ENCODE measurements at regions not wholly inside any gene's neighbourhood (a gene's known extent, or its start where the extent isn't known, plus 50 kb on each side); places are given as distances from the start of the nearest gene placed in this dataset.

GRCh38 chr3:31421314-31422048 lies 111.2 kb upstream of the STT3B start:
- no peak overlapping the region for H3K4me3 ChIP-seq
- intact Hi-C loops (cut with DNase I): no loop called here
- no peaks in the 10 kb centered on the region for H3K27me3 ChIP-seq (replicated peaks; ENCODE audit: insufficient read depth)
- H3K4me1 ChIP-seq (replicated peaks): no peaks in the 10 kb centered on the region
- WGBS: 90% methylated on average over 2 of the region's 2 CpGs
- no peak for TF ChIP-seq POLR2AphosphoS5 (IDR thresholded peaks at IDR 0.05)
- no peak for TF ChIP-seq POLR2A (IDR thresholded peaks at IDR 0.05)
- no peak for TF ChIP-seq CTCF (IDR thresholded peaks at IDR 0.05)
- H3K36me3 ChIP-seq: no peaks in the 10 kb centered on the region
- no peak for DNase-seq (ENCODE audit: low spot score)
- no peak overlapping the region for H3K27ac ChIP-seq
- no peaks in the 10 kb centered on the region for H3K9me3 ChIP-seq

DNA sequence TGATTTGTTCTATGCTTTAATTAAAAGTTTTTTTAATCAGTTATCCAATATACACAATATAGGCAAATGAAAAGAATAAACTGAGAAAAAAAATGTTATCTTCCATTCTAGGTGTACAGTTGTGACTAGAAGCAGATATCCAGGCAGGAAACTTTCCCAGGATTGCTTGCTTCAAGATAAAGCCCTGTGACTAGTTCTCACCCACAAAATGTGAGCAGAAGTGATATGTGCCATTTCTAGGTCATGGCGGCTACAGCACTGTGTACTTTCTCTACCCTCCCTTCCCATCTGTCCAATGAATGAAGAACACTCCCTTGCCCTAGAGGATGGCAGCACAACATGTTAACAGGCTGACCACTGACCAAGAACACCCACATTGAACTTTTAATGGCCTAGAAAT lies 110.5 kb upstream of the STT3B start:
- intact Hi-C loops (cut with DNase I): no loop called here
- H3K4me3 ChIP-seq: no peak overlapping the region

GRCh38 chr3:31423482-31423881 lies 109.2 kb upstream of the STT3B start:
- intact Hi-C loops (cut with DNase I): no loop called here

More for the DNA sequence above, 110.5 kb upstream of the STT3B start:
- 96% methylated on average over 1 of the region's 1 CpG for WGBS
- Histone ChIP-seq H3K36me3 (no peaks in the 10 kb centered on the region), H3K27ac (no peak overlapping the region), H3K27me3 (replicated peaks; ENCODE audit: insufficient read depth) (no peaks in the 10 kb centered on the region), H3K9me3 (no peaks in the 10 kb centered on the region), H3K4me1 (replicated peaks) (no peaks in the 10 kb centered on the region)
- DNase-seq (ENCODE audit: low spot score): no peak
- TF ChIP-seq CTCF (IDR thresholded peaks at IDR 0.05): no peak

DNA sequence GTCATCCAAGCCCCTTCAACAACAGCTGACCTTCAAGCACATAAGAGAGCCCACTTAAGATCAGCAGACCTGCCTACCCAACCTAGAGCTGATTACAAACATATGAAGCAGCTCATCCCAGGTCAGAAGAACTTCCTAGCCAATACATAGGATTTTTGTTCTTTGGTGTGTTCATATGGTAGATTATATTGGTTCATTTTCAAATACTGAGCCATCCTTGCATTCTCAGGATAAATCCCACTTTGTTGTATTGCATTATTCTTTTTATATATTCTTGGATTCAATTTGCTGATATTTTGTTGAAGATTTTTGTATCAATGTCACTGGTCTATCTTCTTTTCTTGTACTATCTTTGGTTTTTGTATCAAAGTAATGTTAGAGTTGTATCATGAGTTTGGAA lies 107.3 kb upstream of the STT3B start:
- TF ChIP-seq POLR2AphosphoS5 (IDR thresholded peaks at IDR 0.05) (no peak), CTCF (IDR thresholded peaks at IDR 0.05) (no peak), POLR2A (IDR thresholded peaks at IDR 0.05) (no peak)
- DNase-seq (ENCODE audit: low spot score): no peak
- no peaks in the 10 kb centered on the region for H3K36me3 ChIP-seq
- intact Hi-C loops (cut with DNase I): no loop called here
- H3K9me3 ChIP-seq: no peaks in the 10 kb centered on the region
- H3K4me1 ChIP-seq (replicated peaks): no peaks in the 10 kb centered on the region
- H3K27me3 ChIP-seq (replicated peaks; ENCODE audit: insufficient read depth): no peaks in the 10 kb centered on the region
- no peak overlapping the region for H3K27ac ChIP-seq
- no peak overlapping the region for H3K4me3 ChIP-seq

More at GRCh38 chr3:31423482-31423881, 109.2 kb upstream of the STT3B start:
- WGBS: 95% methylated on average over 2 of the region's 2 CpGs
- H3K27ac ChIP-seq: no peak overlapping the region
- no peaks in the 10 kb centered on the region for H3K9me3 ChIP-seq
- H3K36me3 ChIP-seq: no peaks in the 10 kb centered on the region
- H3K4me3 ChIP-seq: no peak overlapping the region
- no peaks in the 10 kb centered on the region for H3K4me1 ChIP-seq (replicated peaks)
- DNase-seq (ENCODE audit: low spot score): no peak
- no peak for TF ChIP-seq CTCF (IDR thresholded peaks at IDR 0.05)
- TF ChIP-seq POLR2AphosphoS5 (IDR thresholded peaks at IDR 0.05): no peak
- no peak for TF ChIP-seq POLR2A (IDR thresholded peaks at IDR 0.05)
- no peaks in the 10 kb centered on the region for H3K27me3 ChIP-seq (replicated peaks; ENCODE audit: insufficient read depth)

DNA sequence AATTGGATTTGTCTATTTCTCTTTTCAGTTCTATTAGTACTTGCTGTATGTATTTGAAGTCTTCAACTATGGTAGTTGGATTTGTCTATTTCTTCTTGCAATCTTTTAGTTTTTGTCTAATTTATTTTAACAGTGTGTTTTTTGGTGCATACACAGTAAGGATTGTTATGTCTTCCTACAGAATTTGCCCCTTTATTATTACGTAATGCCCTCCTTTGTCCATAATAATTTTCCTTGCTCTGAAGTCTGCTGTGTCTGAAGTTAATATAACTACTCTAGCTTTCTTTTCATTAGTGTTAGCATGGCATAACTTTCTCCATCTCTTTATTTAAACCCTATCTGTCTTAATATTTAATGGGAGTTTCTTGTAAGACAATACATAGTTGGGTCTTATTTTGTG lies 105.1 kb upstream of the STT3B start:
- WGBS: 100% methylated on average over 1 of the region's 1 CpG
- no peaks in the 10 kb centered on the region for H3K27me3 ChIP-seq (replicated peaks; ENCODE audit: insufficient read depth)
- intact Hi-C loops (cut with DNase I): no loop called here
- DNase-seq (ENCODE audit: low spot score): no peak
- TF ChIP-seq CTCF (IDR thresholded peaks at IDR 0.05): no peak
- no peak for TF ChIP-seq POLR2AphosphoS5 (IDR thresholded peaks at IDR 0.05)
- no peak overlapping the region for H3K4me3 ChIP-seq
- no peaks in the 10 kb centered on the region for H3K9me3 ChIP-seq
- no peak overlapping the region for H3K27ac ChIP-seq
- no peaks in the 10 kb centered on the region for H3K4me1 ChIP-seq (replicated peaks)
- no peaks in the 10 kb centered on the region for H3K36me3 ChIP-seq

Data from prostate gland (tissue), 2 donors.